Activated naive CD4-positive, alpha-beta T cell treated with anti-CD3 and anti-CD28 coated beads, Interleukin-2, amount 50 U/mL, for 16 hours (primary cell): ENCODE measurements at regions not wholly inside any gene's neighbourhood (a gene's known extent, or its start where the extent isn't known, plus 50 kb on each side); places are given as distances from the start of the nearest gene placed in this dataset.

ENCODE experiments used
- DNase-seq: peaks from one replicate; pipeline ENCODE4 v3.0.0-alpha.2; 2020

DNA sequence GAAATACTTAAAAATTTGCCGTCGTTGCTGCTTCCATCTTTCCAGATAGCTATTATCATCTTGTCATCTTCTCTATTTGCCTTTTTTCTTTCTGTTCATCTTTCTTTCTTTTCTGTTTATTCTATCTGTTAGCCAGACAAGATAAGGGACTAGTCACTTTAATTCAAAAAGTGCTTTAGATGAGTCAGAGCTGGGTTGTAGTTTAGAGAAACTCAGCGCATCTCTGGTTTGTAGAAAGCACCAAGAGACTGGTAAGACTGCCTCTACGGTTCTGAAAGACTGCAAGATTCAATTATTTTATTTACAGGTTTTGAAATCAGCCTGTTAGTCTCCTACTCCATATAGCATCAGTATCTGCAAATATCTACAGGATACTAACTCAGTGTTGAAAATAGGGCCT lies 562.8 kb upstream of the RIOK2 start:
- DNase-seq: no peak

DNA sequence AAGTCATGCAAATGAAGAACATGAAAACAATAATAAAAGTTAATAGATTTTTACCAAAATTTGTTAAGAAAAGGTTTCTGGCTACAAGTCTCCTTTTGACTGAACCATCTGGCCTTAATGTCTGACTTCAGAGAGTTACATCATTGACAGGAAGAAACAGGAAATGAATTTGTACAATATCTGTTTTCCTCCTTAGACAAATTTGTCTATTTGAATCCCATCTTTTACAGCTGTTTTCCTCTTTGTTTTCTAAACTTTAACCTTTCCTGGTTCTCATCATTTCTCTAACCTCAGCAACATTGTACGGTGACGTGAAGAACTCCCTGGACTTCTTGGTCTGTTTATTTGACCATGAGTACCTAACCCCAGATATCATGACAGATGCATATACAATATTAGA lies 567.5 kb upstream of the RIOK2 start:
- DNase-seq: no peak

DNA sequence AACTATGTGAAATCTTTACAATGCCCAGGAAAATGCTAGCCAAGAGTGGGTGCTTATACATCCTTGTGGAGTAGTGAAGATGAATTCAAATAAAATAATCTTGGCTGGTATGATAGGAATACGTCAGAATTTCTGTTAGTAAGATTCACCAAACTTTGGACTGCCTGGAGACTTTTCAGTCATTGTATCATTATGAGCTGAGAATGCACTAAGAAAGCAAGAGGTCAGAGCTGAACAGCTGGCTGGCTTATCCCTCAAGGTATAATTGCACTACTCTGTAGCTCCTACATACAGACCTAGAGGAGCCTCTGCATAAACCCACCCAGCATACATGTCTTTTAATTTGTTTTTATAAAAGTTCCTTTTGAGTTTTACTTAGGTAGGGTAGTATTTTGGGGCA lies 568.5 kb upstream of the RIOK2 start:
- DNase-seq: no peak

DNA sequence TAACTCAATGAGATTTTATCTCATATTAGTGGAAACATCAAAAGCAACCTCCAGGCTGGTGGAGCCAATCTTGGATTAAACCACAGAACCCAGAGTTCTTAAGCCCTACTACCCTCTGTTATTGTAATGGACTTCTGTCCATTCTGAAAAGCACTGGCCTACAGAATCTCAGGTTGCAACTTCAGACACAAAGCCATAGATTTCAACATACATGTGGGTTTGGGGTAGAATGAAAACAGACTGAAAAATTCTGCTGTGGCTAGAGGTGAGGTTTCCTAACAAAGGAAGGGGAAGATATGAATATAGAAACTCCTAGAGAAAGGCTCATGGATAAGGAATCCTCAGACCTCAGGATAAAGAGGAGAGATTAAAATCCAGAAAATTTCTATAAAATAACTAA lies 569.8 kb upstream of the RIOK2 start:
- no peak for DNase-seq

DNA sequence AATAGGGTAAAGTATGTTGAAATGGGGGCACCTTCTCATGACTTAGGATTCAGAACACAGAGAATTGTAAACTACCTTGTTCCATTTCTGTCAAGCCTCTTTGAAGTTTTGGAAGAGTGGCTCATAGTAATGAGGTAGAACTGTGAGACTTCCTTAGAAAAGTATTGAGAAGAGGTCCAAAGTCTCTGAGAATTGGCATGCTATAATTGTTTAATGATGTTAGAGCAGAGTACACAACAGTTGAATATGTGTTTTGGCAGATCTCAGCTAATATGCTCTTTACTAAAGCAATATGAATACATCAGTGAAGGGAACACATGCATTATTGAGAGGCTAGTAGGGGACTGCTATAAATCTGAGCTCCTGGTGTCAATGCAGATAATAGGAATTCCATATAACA lies 579.4 kb upstream of the RIOK2 start:
- no peak for DNase-seq

DNA sequence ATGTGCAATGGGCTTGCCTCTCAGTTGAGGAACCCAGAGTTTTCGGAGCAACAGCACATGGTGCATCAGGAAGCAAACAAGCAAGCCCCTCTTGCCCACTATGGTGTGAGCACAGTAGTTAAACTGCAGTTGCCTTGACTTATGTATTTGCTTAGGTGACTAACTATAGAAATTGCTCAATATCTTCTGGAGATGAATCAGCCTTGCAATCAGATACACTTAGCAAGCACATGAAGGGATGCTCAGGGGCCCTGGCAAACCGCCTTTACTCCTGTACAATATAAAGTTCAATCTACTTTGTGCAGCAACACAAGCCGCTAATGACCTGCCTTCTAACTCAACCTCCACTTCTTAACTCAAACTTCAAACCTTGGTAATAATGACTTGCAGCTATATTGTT lies 581.7 kb upstream of the RIOK2 start:
- no peak for DNase-seq

DNA sequence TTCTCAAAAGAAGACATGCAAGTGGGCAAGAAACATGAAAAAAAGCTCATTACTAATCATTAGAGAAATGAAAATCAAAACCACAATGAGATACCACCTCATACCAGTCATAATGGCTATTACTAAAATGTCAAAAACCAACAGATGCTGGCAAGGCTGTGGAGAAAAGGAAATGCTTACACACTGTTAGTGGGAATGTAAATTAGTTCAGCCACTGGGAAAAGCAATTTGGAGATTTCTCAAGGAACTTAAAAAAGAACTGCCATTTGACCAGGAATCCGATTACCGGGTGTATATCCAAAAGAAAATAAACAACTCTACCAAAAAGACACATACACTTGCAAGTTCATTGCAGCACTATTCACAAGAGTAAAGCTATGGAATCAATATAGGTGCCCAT lies 595.4 kb upstream of the RIOK2 start:
- no peak for DNase-seq

DNA sequence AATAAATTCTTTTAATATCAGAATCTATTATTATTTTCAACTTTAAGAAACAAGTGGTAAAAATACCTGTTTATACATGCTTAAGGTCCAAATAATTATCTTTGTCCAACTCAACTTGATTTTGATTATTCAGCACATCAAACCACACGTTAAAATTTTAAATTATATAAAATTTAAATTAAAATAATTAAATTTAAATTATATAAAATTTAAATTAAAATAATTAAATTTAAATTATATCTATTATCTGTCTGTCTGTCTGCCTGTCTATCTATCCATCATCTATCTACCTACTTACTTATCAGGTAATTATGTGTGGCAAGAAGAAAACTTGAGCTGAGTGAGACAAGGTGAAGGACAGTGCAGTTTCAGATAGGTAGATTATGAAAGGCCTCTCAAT lies 605.3 kb upstream of the RIOK2 start:
- DNase-seq: no peak

DNA sequence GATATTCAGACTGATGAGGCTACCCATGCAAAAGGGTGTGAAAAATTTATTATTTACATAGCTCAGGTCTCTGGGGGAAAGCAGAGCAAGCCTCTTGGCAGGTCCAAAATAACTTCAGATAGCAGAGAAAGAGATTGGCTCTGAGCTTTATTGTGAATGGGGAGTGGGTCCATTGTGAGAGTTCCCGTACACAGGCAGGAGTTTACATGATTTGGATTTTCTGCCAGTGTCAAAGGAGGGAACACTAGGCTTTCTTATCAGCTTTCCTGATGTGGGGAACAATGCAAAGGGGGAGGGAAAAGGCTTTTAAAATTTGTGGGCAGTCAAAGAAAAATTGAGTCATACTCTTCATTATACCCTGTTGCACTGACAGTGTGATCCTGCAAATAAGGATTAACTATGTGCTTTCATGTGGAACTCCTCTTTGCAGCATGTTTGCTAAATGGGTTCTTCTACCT lies 615.0 kb upstream of the RIOK2 start:
- no peak for DNase-seq

DNA sequence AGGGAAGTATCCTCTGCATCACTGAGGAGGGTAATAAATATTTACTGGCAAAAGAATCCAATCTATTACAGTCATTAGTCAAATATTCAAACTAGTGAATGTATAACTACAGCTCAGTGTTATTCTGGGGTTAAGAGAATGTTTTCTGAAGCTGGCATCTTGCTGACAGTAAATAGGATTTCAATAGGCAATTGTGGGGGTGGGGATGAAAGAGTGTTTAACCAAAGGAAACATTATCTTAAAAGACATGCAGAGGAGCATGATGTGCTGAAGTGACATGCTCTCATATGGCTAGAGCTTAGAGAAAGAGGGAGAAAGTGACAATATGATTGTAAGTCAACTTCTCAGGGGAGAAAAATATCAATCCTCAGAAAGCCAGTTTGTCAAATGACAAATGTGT lies 618.4 kb upstream of the RIOK2 start:
- no peak for DNase-seq

DNA sequence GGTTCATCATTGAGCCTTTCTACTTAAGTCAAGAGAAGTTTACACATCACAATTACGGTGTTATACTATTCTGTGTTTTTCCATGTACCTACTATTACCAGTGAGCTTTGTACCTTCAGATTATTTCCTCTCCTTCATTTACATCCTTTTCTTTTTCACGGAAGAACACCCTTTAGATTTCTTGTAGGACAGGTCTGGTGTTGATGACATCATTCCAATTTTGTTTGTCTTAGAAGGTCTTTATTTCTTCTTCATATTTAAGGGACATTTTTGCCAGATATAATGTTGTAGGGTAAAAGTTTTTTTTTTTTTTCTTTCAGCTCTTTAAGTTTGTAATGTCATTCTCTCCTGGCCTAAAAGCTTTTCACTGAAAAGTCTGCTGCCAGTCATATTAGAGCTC lies 637.1 kb upstream of the RIOK2 start:
- DNase-seq: no peak

DNA sequence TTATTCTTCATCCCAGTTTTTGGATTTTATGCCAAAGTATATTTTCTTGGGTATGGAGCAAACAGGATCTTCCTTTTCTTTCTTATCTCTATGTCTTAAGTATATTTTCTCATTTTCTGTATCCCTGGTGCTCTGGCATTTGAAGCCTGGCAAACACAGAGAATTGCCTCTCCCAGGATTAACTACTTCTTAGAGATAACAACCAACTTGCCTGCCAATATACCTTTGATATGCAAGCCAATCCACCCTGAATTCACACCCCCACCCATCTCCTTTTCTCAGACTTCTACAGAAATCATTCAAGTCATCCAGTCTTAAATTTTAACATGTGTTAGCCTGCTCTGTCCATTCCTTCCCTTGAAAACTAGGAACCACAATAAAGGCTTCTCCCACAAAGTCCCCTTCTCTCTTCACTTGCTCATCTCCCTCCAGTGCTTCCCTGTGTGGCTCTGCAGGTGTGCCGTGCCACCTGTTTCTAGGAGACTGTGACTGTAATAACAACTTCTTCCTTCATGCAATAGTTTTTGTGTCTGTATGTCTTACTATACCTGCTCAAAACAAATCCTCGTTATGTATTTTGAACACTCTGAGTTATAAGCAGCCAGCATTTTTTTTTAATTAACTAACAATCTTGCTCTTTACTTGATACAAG lies 649.7 kb upstream of the RIOK2 start:
- no peak for DNase-seq

DNA sequence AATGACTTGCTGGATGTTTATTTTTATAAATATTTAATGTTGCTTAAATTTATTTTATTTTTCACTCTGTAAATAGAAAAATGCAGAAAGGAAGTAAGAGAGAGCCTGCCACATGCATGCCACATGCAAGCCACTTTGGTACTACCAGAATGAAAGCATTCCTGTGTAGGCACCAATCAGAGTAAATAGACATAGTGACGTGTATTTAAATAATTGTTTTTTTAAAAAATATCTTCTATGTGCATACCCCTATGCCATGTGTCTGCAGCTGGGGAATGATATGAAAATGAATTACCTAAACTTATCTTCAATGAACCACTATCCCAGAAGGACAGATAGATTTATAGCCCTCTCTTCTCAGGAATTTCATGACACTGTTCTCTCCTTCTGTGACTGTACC lies 651.5 kb upstream of the RIOK2 start:
- DNase-seq: no peak

DNA sequence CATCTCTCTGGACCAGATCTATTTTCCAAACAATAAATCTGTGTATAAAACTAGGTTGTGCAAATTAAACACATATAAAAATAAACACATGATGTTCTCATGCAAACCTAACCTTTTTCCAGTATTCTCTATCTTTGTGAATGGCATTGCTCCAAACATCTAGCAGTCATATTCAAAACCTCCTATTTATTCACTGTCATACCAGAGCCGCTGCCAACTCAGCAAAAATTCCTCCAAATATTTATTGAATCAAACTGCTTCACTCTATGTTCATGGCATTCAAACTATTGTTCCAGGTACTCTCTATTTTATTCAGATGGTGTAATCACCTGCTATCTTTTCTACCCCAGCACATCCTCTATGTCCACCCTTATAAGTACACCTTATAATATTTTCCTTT lies 652.1 kb upstream of the RIOK2 start:
- DNase-seq: no peak

DNA sequence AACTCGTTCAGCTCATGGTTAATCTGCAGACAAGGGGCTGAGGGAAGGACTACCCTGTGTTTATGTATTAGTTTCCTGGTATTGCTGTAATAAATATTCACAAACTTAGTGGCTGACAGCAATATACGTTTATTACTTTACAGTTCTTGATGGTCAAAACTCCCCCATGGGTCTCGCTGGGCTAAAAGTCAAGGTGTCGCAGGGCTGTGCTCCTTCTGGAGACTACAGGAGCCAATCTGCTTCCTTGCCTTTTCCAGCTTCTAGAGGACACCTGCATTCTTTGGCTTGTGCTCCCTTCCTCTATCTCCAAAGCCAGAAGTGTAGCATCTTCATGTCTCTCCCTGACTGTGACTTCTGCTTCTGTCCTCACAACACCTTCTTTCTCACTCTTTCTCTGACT lies 653.8 kb upstream of the RIOK2 start:
- no peak for DNase-seq

DNA sequence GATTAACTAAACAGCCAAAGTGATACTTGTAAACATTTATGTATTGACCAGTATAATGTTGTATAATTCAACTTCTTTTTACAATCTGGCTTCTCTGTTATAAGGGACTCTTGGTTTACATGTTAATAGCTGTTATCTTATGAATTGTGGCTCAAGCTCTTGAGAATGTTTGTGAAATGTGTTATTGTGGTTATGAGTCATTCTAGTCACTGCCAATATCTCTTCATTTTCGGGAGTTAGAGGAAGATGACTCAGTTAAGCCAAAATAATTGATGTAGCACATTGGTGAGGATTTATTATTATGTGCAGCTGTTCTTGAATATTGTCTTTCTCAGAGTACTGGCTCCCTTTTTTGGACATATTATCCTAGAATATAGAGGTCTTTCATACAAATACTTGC lies 655.2 kb upstream of the RIOK2 start:
- DNase-seq: no peak

DNA sequence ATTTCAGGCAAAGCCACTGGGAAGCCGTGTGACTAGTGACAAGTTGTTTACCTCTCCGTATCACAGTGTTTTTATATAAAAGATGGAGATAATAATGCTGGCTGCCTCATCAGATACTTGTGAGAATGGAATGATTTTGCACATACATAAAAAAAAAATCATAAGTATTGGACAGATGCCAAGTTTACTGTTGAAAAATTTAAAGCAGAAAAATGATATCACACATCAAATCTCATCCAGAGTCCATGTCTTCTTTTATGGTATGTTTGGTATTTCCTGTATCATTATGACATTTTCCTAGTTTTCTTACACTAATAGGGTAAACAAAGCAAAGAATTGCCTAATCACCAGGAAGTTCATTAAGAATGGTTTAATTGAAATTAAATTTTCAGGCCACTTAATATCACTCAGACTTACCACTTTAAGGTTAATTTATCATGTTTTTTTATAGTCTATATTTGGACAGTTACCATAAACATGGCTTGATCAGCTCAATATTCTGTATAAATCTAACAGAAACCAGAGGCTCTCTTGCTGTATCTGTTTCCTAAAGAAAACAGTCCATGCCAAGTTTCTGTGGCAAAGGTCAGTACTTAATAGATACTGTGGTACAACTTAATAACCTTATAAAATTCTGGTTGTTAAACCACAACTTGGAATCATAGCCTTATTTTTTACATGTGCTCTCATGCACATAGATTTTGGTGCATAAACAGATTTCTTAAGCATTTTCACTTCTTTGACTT lies 656.5 kb upstream of the RIOK2 start:
- DNase-seq: no peak

DNA sequence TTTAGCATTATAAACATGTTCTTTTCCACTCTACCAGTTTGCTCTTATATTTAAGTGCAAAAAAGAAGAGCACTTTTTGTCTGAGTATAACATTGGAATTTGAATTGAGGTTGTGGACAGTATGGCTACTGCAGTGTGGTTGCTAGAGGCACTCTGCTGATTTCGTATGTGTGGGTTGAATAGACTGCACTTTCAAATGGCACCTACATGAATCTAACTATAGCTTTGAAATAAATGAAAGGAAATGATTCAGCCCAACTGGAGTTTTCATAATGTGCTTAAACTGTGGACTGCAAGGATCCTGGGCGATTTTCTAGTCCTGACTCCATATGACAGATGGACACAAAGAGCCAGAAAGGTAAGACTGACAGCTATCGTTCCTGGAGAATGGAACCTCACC lies 657.6 kb upstream of the RIOK2 start:
- DNase-seq: no peak

DNA sequence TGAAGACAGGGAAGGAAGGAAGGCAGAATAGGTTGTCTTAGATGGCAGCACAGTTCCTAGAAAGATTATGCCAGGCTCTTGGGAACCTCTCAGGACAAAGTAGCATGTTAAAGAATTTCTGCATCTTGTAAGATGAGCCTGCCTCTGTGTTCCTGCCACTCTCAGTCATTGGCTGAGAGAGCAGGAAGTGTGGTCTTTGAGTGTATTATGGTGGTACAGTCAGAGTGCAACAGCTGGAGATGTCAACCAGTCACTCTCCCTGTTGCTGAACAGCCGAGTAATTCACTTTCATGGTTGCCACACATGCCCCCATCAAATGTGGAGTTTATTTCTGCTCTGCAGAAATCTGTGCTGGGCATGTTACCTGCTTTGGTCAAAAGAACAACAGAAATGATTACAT lies 659.6 kb upstream of the RIOK2 start:
- no peak for DNase-seq

DNA sequence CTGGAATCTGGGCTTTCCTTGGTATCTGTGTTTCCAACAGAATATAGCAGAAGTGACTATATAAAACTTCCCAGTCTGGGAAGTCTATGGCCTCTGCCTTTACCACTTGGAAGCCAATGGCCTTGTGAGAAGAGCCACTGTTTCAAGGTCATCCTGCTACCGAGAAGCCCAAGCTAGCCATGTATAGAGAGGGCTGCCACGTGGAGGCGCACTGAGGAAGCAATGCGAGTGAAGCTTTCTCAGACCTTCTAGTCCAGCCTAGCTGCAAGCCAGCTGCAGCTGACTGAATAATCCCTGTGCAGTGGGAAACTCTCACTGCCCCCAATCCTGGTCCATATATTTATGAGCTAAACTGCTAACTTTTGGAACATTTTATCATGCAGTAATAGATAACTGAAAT lies 661.8 kb upstream of the RIOK2 start:
- DNase-seq: no peak

DNA sequence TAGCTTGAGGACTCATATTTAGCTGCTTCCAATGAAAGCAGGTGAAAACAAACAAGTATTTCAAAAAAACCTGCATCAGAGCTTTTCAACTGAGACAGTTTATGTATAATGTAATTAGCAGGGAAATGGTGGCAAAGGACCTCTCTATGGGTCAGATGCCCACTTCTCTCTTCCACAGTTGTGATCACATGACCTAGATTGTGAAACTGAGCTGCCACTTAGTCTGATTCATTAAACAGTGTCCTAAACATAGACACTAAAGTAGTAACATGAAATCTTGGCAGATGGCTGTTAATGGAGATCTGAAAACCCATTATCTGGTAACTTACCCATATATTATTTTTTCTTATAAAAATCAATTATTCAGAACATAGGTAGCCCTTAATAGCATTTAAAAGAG lies 663.6 kb upstream of the RIOK2 start:
- DNase-seq: no peak

DNA sequence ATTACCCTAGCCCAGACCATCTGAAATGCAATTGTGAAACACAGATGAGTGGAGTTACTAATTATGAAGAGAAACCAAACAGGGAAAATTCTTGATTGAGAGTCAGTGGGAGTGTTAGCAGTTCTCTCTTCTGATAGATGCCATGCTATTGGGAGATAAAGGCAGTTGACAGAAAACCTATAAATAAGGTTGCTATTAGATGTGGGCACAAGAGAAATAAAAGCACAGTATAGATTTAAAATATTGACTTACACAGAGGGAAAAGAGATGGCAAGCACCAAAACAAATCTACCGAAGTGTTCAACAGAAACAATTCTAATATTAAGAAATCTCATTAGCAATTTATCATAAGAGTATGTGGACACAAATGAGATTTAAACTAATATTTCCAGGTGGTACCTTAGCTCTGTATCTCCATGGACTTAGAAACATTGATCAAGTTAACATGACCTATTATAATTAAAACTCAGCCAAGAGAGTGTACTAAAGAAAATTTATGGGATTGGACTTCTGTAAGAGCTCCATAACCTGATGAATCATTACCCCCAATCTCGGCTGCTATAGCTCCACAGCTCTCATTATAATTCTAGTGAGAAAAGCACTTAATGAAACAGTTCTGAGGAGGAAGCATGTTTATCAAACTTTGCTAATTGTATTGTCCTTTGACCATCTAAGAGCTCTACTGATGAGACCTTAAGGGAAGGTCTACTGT lies 665.0 kb upstream of the RIOK2 start:
- DNase-seq: no peak

DNA sequence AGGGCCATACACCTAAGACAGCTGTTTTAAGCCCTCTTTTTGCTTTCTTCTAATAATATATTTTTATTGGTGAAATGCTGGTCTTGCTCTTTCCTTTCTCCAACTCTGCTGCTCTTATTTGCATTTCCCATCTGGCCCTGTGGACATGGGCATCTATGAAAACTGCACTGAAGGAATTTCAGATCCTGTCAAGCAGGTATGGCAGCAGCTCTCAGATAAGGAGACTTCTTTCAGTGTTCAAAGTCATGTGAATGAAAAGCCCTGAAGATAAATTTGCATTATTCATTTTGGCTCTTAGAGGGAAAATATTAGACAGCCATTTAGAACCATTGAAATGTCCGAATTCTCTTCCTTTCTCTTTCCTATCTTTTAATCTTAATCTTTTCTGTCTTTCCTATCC lies 668.0 kb upstream of the RIOK2 start:
- no peak for DNase-seq
